HG03139 (cell line): ENCODE measurements at regions not wholly inside any gene's neighbourhood (a gene's known extent, or its start where the extent isn't known, plus 50 kb on each side); places are given as distances from the start of the nearest gene placed in this dataset.

Experiments used
- ATAC-seq: cut with Tn5 transposase; IDR thresholded peaks from one replicate; pipeline ENCODE4 v1.9.1; 2021; ENCODE audit not compliant: unreplicated experiment

DNA sequence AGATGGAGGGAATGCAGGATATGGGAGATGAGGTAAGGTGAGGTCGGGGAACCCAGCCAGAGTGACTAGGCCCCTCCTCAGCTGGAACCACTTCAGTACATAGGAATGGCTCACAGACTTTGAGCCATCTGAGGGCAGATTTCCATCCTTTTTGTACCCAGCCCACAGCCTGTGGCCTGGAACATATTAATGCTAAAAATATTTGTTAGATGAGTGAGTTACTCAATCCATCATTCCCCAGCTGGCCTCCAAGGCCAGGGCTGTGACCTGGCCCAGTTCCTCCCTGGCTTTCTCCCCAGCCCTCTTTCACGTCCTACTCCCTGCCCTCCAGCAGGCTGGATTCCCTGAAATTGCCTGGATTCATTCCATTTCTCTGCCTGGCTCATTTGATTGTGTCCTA lies 57.2 kb upstream of the PRDM11 start:
- no peak for ATAC-seq

DNA sequence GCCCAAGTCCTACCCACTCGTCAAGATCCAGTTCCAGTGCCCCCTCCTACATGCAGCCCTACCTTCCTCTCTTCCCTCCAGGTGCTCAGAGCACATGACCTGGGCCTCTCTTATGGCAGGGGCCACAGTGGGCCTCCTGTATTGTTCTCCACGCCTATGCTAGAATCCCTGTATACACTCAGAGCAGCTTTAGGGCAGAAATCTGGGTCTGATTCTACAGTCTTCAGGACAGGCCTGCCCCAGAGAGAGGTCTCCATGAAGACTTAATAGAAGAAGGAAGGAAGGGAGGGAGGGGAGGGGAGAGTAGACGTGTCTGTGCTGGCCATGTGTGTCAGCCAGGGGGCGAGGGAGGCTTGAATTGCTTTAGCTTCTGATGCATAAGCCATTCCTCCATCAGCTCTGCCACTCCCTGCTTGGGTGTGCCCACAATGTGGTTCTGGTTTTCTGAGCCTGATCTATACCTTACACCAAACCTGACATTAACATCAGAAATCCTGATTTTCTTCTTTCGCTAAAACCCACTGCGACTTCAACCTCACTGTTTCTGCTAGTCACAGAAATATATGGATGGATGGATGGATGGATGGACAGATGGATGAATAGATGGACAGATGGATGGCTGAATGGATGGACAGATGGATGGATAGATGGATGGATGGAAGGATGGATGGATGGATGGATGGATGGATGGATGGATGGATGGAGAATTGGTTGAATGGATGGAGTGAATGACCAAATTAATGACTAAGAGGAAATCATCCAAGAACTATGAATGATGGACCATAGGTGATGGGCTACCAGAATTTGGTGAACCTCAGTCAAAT lies 56.6 kb upstream of the PRDM11 start:
- ATAC-seq = no peak

DNA sequence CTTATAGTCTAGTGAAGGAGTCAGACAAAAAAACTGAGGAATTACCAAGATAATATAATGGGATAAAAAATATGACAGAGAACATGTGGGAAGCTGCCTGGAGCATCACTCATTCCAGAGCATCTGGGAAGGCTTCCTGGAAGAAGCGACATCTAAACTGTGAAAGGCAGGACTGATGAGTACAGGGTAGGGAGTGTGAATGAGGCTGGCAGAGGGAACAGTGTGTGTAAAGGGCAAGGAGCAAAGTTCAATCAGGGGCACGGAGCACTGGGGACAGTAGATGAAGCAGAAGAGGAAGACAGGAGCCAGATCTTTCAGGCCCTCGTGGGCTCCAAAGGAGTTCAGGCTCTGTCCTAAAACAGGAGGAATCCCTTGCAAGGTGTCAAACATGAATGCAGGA lies 55.8 kb upstream of the PRDM11 start:
- no peak for ATAC-seq

DNA sequence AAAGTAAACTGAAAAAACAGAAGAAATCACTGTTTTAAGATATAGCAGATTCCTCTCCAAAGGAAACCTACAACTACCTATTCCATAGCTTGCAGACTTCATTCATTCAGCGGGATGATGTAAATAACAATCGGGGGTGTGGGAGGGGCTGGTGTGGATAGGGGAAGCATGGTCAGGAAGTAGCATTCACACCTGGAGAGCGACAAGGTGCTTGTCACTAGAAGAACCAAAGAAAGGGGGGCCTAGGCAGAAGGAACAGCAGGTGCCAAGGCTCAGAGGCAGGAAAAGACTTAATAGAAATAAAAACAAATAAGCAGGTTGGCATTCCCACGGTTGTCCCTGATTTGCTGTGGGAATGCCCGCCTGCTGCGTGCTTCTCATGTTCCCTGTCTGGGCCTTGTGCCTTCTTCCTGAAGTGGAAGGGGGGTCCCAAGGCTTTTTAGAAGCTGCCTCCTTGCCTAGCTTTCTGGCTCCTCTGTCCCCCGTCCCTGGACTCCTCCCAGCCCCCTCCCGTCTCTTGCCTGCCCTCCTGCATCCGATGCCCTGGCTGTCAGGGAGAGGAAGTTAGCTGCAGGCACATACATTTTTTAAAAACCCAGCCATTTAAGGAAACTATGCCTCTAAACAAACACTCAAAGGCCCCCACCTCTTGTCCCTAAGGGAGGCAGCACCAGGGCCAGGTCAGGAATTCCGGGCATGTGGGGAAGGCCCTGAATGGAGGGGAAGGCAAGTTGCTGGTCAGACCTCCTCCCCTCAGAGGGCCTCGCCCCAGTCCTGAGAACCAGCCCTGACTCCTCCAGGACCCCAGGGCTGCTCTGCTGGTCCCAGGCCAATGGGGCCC lies 54.7 kb upstream of the PRDM11 start:
- ATAC-seq = no peak

DNA sequence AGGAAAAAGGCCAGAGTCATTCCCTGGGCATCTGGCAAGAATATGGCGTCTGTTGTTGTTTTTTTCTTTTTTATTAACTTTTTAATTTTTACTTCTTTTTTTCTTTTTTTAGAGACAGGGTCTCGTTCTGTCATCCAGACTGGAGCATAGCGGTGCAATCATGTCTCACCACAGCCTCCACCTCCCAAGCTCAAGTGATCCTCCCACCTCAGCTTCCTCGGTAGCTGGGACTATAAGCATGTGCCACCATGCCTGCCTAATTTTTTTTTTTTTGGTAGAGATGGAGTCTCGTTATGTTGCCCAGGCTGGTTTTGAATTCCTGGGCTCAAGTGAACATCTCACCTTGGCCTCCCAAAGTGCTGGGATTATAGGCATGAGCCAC lies 54.0 kb upstream of the PRDM11 start:
- no peak for ATAC-seq

DNA sequence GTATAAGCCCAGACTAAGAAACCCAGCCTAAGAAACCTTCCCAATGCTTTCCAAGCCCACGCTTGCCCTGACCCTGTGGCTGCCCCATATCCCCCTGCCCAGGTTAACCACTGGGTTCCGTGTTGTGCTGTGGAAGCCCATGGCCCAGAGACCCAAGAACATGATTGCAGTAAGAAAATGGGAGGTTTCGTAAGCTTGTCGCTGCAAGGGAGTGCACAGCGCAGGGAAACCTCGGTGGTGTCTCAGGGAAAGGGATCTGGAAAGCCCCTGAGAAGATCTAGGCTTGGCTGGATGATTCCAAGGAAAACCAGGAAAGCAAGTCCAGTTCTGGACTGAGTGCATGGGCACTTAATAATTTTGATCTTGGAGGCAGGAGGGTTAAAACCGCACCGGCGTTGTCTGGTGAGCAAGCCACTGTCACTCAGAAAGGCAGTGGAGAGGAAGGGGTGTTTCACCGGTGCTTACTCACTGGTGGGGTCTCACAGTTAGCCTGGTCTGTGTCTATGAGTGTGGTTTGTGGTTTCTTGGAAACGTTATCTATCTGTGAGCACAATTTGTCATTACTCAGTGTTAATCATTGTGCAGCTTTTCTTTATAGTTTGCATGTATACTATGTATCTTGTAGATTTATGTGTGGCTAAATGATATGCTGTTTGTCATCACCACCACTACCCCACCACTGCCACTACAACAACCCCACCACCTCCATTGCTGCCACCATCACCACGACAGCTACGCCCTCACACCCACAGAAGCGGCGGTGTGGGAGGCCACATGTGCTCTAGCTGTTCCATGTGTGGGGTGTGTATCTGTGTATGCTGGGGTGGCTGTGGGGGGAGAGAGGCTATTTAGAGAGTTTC lies 53.3 kb upstream of the PRDM11 start:
- no peak for ATAC-seq

DNA sequence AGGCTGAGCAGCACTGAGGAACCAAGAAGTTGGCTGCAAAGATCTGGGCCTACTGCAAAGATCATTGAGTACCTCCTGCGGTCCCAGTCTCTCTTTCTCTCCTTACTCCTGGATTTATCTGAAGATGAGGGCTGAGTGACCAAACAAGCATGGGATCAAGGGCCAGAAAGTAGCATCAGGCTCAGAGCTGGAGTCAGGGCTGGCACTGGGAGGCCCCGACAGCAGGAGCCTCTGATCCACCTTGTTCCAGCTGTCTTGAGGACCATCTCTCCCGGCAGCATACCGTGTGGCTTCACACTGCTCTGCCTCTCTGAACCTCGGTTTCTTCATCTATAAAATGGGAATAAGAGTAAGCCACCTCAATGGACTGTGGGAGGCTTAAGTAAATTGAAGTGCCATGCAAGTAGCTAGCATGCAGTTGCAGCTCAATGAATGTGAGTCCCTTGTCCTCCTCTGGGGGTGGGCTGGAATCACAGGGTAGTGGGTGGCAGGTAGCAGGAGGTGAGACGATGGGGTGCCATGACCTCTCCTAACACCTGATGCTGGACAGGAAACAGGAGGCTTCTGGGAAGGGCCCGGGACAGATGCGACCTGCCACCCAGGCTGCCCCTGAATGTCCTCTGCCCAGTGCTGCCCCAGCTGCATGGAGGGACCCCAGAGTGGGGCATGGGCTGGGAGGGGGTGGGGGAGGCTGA lies 52.5 kb upstream of the PRDM11 start:
- no peak for ATAC-seq

- no peak for ATAC-seq
Measured at GRCh38 chr11:45094958-45095690, 51.3 kb upstream of the PRDM11 start.

DNA sequence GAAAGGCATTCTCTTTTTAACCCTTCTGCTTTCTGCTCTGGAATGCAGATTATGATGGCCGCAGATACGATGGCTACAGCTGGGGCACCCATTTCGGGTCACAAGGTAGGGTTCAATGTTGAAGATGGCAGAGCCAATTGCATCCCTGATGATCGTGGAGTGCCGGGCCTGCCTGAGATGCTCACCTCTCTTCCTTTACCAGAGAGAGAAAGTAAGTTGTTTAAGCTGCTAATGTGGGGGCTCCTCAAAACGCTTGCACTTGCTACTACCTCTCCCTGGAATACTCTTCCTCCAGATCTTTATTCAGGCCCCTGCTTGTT lies 50.8 kb upstream of the PRDM11 start:
- ATAC-seq = no peak

DNA sequence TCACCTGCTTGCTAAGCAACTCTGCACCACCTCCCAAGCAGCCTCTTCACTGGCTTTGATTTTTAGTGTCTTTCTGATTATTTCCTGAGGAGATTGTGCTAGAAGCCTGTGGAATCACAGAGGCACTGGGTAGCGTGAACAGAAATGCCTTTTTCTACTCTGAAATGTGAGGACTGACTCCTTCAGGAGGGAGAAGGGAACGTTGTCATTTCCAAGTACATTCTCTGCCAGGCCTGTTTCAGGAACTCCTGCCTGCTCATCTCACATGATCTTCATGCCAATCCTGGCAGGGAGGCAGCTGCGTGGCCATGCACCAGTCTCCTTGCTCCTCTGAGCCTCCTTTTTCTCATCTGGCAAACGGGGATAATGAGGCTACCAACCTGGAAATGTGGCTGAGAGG lies 49.8 kb upstream of the PRDM11 start:
- ATAC-seq = no peak
